Neural cell (in vitro differentiated cells): ENCODE measurements at regions not wholly inside any gene's neighbourhood (a gene's known extent, or its start where the extent isn't known, plus 50 kb on each side); places are given as distances from the start of the nearest gene placed in this dataset.

Experiments
- H2AFZ ChIP-seq: fragments of 200-600, 300-800 bp; sonication (generic), shearing (Covaris generic); 2 replicates; pipeline ENCODE4 v1.6.0; 2014; ENCODE audit warnings: low read depth, mild to moderate bottlenecking, antibody characterized with exemption, low read length, moderate library complexity
- H3F3A ChIP-seq: fragments of 200-600 bp; shearing (Covaris generic); 2 replicates; pipeline ENCODE4 v1.6.1; 2016; ENCODE audit warnings: mild to moderate bottlenecking, moderate library complexity, mixed read lengths, antibody characterized with exemption, low read length; ENCODE audit not compliant: insufficient read depth, poor library complexity, severe bottlenecking
- H3K27ac ChIP-seq: fragments of 200-600, 300-800 bp; sonication (generic), shearing (Covaris generic); 2 replicates; pipeline ENCODE4 v1.5.1; 2014; ENCODE audit warnings: mild to moderate bottlenecking, low read length, moderate library complexity
- H3K27me3 ChIP-seq: fragments of 300-800, 200-600 bp; sonication (generic), shearing (Covaris generic); 2 replicates; pipeline ENCODE4 v1.6.0; 2014; ENCODE audit warnings: mild to moderate bottlenecking, low read depth, low read length, moderate library complexity; ENCODE audit not compliant: insufficient read depth
- H3K36me3 ChIP-seq: fragments of 300-800, 200-600 bp; sonication (generic), shearing (Covaris generic); 2 replicates; pipeline ENCODE4 v1.5.1; 2014; ENCODE audit warnings: mild to moderate bottlenecking, antibody characterized with exemption, low read length, moderate library complexity; ENCODE audit not compliant: insufficient read depth
- H3K4me2 ChIP-seq: fragments of 300-800, 200-600 bp; sonication (generic), shearing (Covaris generic); 2 replicates; pipeline ENCODE4 v1.6.0; 2014; ENCODE audit warnings: mild to moderate bottlenecking, low read length
- H3K4me3 ChIP-seq: fragments of 300-800, 200-600 bp; sonication (generic), shearing (Covaris generic); 2 replicates; pipeline ENCODE4 v1.5.1; 2014; ENCODE audit warnings: mild to moderate bottlenecking, low read length, moderate library complexity
- H3K79me2 ChIP-seq: fragments of 200-600 bp; shearing (Covaris generic); replicated peaks from 2 replicates; pipeline ENCODE4 v1.6.0; 2014; ENCODE audit warnings: mild to moderate bottlenecking, low read length, moderate library complexity; ENCODE audit not compliant: insufficient read depth
- H3K9ac ChIP-seq: fragments of 300-800, 200-600 bp; sonication (generic), shearing (Covaris generic); 2 replicates; pipeline ENCODE4 v1.6.1; 2016; ENCODE audit warnings: mild to moderate bottlenecking, low read length, mixed read lengths
- H3K9me2 ChIP-seq: fragments of 200-600 bp; shearing (Covaris generic); 2 replicates; pipeline ENCODE4 v1.6.1; 2016; ENCODE audit warnings: mild to moderate bottlenecking, low read length, mixed read lengths; ENCODE audit not compliant: insufficient read depth
- H3K9me3 ChIP-seq: fragments of 200-600, 300-800 bp; sonication (generic), shearing (Covaris generic); 2 replicates; pipeline ENCODE4 v1.6.1; 2016; ENCODE audit warnings: mild to moderate bottlenecking, mixed run types, low read length, moderate library complexity, mixed read lengths
- H4K20me1 ChIP-seq: fragments of 200-600 bp; shearing (Covaris generic); 2 replicates; pipeline ENCODE4 v1.6.1; 2016; ENCODE audit warnings: mild to moderate bottlenecking, mixed run types; ENCODE audit not compliant: insufficient read depth
- CTCF ChIP-seq: fragments of 450-650 bp; IDR thresholded peaks from 2 replicates; pipeline ENCODE4 v1.5.1; 2014; ENCODE audit warnings: antibody characterized with exemption, mild to moderate bottlenecking, moderate library complexity; ENCODE audit not compliant: poor library complexity, severe bottlenecking
- EP300 ChIP-seq: fragments of 450-650 bp; conservative IDR thresholded peaks from 2 replicates; pipeline ENCODE4 v1.6.1; 2014; ENCODE audit warnings: antibody characterized with exemption, mild to moderate bottlenecking, moderate library complexity; ENCODE audit not compliant: poor library complexity, severe bottlenecking
- EZH2 ChIP-seq: fragments of 200-600, 300-800 bp; shearing (Covaris generic), sonication (generic); IDR thresholded peaks from 2 replicates; pipeline ENCODE4 v1.6.1; 2014; ENCODE audit warnings: antibody characterized with exemption, low read length, borderline replicate concordance, mild to moderate bottlenecking; ENCODE audit not compliant: insufficient read depth, poor library complexity, severe bottlenecking
- MXI1 ChIP-seq: fragments of 450-650 bp; conservative IDR thresholded peaks from 2 replicates; pipeline ENCODE4 v1.6.1; 2014; ENCODE audit warnings: antibody characterized with exemption, mild to moderate bottlenecking; ENCODE audit not compliant: poor library complexity, severe bottlenecking
- POLR2AphosphoS5 ChIP-seq: IDR thresholded peaks from 2 replicates; pipeline ENCODE4 v1.6.1; 2012
- RAD21 ChIP-seq: fragments of 450-650 bp; conservative IDR thresholded peaks from 2 replicates; pipeline ENCODE4 v1.6.1; 2014; ENCODE audit warnings: antibody characterized with exemption, mild to moderate bottlenecking, moderate library complexity
- REST ChIP-seq: IDR thresholded peaks from 2 replicates; pipeline ENCODE4 v1.6.1; 2012; ENCODE audit warnings: borderline replicate concordance
- SMC3 ChIP-seq: fragments of 450-650 bp; conservative IDR thresholded peaks from 2 replicates; pipeline ENCODE4 v1.6.1; 2014; ENCODE audit warnings: antibody characterized with exemption, mild to moderate bottlenecking, moderate library complexity; ENCODE audit not compliant: poor library complexity
- TAF1 ChIP-seq: IDR thresholded peaks from 2 replicates; pipeline ENCODE4 v1.6.1; 2012; ENCODE audit warnings: low read depth

- Histone ChIP-seq H4K20me1 (no peaks in the 10 kb centered on the region), H3K4me2 (no peak overlapping the region), H3K9me2 (no peaks in the 10 kb centered on the region), H3F3A (no peaks in the 10 kb centered on the region), H2AFZ (no peak overlapping the region), H3K27me3 (no peaks in the 10 kb centered on the region), H3K36me3 (no peaks in the 10 kb centered on the region), H3K79me2 (no peaks in the 10 kb centered on the region), H3K9ac (no peak overlapping the region), H3K4me3 (no peak overlapping the region), H3K27ac (no peak overlapping the region), H3K9me3 (no peaks in the 10 kb centered on the region)
- TF ChIP-seq MXI1, result no peak
- no peak for TF ChIP-seq POLR2AphosphoS5
- TF ChIP-seq SMC3, result no peak
- no peak for TF ChIP-seq CTCF
- no peak for TF ChIP-seq RAD21
- no peak for TF ChIP-seq EZH2
- TF ChIP-seq REST, result no peak
- no peak for TF ChIP-seq EP300
- TF ChIP-seq TAF1, result no peak
These were observed 173.6 kb upstream of the CSF3R start for GRCh38 chr1:36656271-36656670.

GRCh38 chr1:36654586-36654985, 171.9 kb upstream of the CSF3R start:
- Histone ChIP-seq H3K9me3 (no peaks in the 10 kb centered on the region), H3K9ac (no peak overlapping the region), H4K20me1 (no peaks in the 10 kb centered on the region), H2AFZ (no peak overlapping the region), H3K36me3 (no peaks in the 10 kb centered on the region), H3K79me2 (no peaks in the 10 kb centered on the region), H3K27ac (no peak overlapping the region), H3K4me3 (no peak overlapping the region), H3K4me2 (no peak overlapping the region), H3K9me2 (no peaks in the 10 kb centered on the region), H3K27me3 (no peaks in the 10 kb centered on the region), H3F3A (no peaks in the 10 kb centered on the region)
- TF ChIP-seq POLR2AphosphoS5 (no peak), EP300 (no peak), MXI1 (no peak), SMC3 (no peak), TAF1 (no peak), EZH2 (no peak), CTCF (no peak), RAD21 (no peak), REST (no peak)
